H1 (cell line): ENCODE measurements at regions not wholly inside any gene's neighbourhood (a gene's known extent, or its start where the extent isn't known, plus 50 kb on each side); places are given as distances from the start of the nearest gene placed in this dataset.

ENCODE experiments used
- CTCF ChIA-PET: fragments of 300-600 bp; sonication (Branson Sonifier 250); formaldehyde crosslinking; loops from one replicate; lab custom pipeline; 2021; ENCODE audit not compliant: partially characterized antibody; lab: Charles Lee
- POLR2A ChIA-PET: fragments of 300-600 bp; sonication (Branson Sonifier 250); formaldehyde crosslinking; loops from one replicate; lab custom pipeline; 2021; ENCODE audit warnings: inconsistent platforms; ENCODE audit not compliant: partially characterized antibody; lab: Charles Lee
- DNase-seq, 2 experiments: peaks; one replicate each; pipeline versions ENCODE4 v3.0.0 to v3.0.0-alpha.2; 2010 to 2022; ENCODE audit warnings: low spot score in 2 of 2, low read depth in 1 of 2, mixed read lengths in 1 of 2
- FAIRE-seq: peaks from 2 replicates; lab custom pipeline; 2011; peaks lifted over from hg19 to GRCh38; lab: Jason Lieb, UNC
- H2AFZ ChIP-seq: 2 replicates; pipeline ENCODE4 v1.8.1; 2012; ENCODE audit warnings: low read length, inconsistent platforms
- H2AK5ac ChIP-seq: 2 replicates; pipeline ENCODE4 v1.6.1; 2013; ENCODE audit warnings: low read depth, low read length
- H2BK120ac ChIP-seq: replicated peaks from 2 replicates; pipeline ENCODE3; 2013; ENCODE audit warnings: low read depth, low read length, inconsistent platforms
- H2BK12ac ChIP-seq: 2 replicates; pipeline ENCODE4 v1.6.1; 2013; ENCODE audit warnings: low read depth, low read length
- H2BK15ac ChIP-seq: 2 replicates; pipeline ENCODE4 v1.6.1; 2013; ENCODE audit warnings: low read length
- H2BK20ac ChIP-seq: 2 replicates; pipeline ENCODE4 v1.6.1; 2013; ENCODE audit warnings: low read length
- H2BK5ac ChIP-seq: 2 replicates; pipeline ENCODE4 v1.6.1; 2013; ENCODE audit warnings: low read depth, low read length
- H3K14ac ChIP-seq: 2 replicates; pipeline ENCODE4 v1.6.1; 2013; ENCODE audit warnings: inconsistent platforms; ENCODE audit not compliant: insufficient read length
- H3K18ac ChIP-seq: 2 replicates; pipeline ENCODE4 v1.6.1; 2013; ENCODE audit warnings: low read length; ENCODE audit errors: extremely low read depth
- H3K23ac ChIP-seq: 2 replicates; pipeline ENCODE4 v1.6.1; 2013; ENCODE audit warnings: inconsistent platforms; ENCODE audit not compliant: insufficient read length
- H3K23me2 ChIP-seq: 2 replicates; pipeline ENCODE4 v1.6.1; 2013; ENCODE audit warnings: low read depth, low read length
- H3K27ac ChIP-seq: 2 replicates; pipeline ENCODE4 v1.6.1; 2011; ENCODE audit warnings: low read depth, low read length, inconsistent platforms
- H3K27me3 ChIP-seq, 4 experiments: replicated peaks in 1 of 4; 1 replicate in 1 of 4; 2 replicates in 3 of 4; pipeline versions ENCODE4 v1.6.1 to v1.8.1; 2011 to 2013; ENCODE audit warnings: low read length in 3 of 4, mild to moderate bottlenecking in 3 of 4, inconsistent platforms in 2 of 4, mixed read lengths in 2 of 4, moderate library complexity in 1 of 4; ENCODE audit not compliant: control insufficient read depth in 3 of 4, insufficient read depth in 3 of 4; ENCODE audit errors: extremely low read depth in 1 of 4
- H3K36me3 ChIP-seq, 4 experiments: 2 replicates each; pipeline versions ENCODE4 v1.6.1 to v1.8.1; 2011 to 2013; ENCODE audit warnings: mild to moderate bottlenecking in 4 of 4, low read length in 3 of 4, moderate library complexity in 2 of 4, control low read depth in 1 of 4, inconsistent platforms in 1 of 4; ENCODE audit not compliant: insufficient read depth in 4 of 4, control insufficient read depth in 2 of 4
- H3K4ac ChIP-seq: replicated peaks from 2 replicates; pipeline ENCODE3; 2013; ENCODE audit warnings: low read length, low read depth, mixed read lengths, inconsistent platforms; ENCODE audit not compliant: insufficient read length
- H3K4me1 ChIP-seq, 4 experiments: replicated peaks in 1 of 4; 1 replicate in 1 of 4; 2 replicates in 3 of 4; pipeline versions ENCODE4 v1.6.1 to v1.8.1; 2011 to 2013; ENCODE audit warnings: low read length in 3 of 4, inconsistent platforms in 2 of 4, mixed read lengths in 1 of 4; ENCODE audit not compliant: insufficient read depth in 4 of 4, control insufficient read depth in 3 of 4
- H3K4me2 ChIP-seq, 2 experiments: 2 replicates each; pipeline versions ENCODE4 v1.6.1 to v1.8.1; 2011 to 2013; ENCODE audit warnings: low read depth in 2 of 2, low read length in 2 of 2, control low read depth in 1 of 2, inconsistent platforms in 1 of 2, mild to moderate bottlenecking in 1 of 2; ENCODE audit not compliant: insufficient read depth in 1 of 2
- H3K4me3 ChIP-seq, 4 experiments: fragments of 200-600, 300-600 bp in 1 of 4; sonication (generic), shearing (Covaris generic), sonication (Bioruptor Twin) in 1 of 4; 2 replicates each; pipeline versions ENCODE4 v1.5.1 to v1.8.1; 2011 to 2016; ENCODE audit warnings: low read length in 4 of 4, low read depth in 3 of 4, control low read depth in 2 of 4, inconsistent platforms in 2 of 4, mild to moderate bottlenecking in 2 of 4, mixed read lengths in 1 of 4, moderate library complexity in 1 of 4; ENCODE audit not compliant: insufficient read depth in 2 of 4; ENCODE audit errors: extremely low read depth in 1 of 4
- H3K56ac ChIP-seq: replicated peaks from 2 replicates; pipeline ENCODE3; 2013; ENCODE audit warnings: low read depth, mild to moderate bottlenecking, mixed read lengths, low read length, inconsistent platforms; ENCODE audit not compliant: insufficient read length
- H3K79me1 ChIP-seq: 2 replicates; pipeline ENCODE4 v1.6.1; 2013; ENCODE audit warnings: low read depth, low read length, control low read depth
- H3K79me2 ChIP-seq, 2 experiments: 2 replicates each; pipeline versions ENCODE4 v1.6.1 to v1.8.1; 2012 to 2013; ENCODE audit warnings: low read length in 2 of 2, mild to moderate bottlenecking in 2 of 2, inconsistent platforms in 1 of 2; ENCODE audit not compliant: insufficient read depth in 2 of 2, control insufficient read depth in 1 of 2
- H3K9ac ChIP-seq, 4 experiments: replicated peaks in 1 of 4; 1 replicate in 1 of 4; 2 replicates in 3 of 4; pipeline versions ENCODE4 v1.6.1 to v1.8.1; 2011 to 2013; ENCODE audit warnings: low read depth in 3 of 4, low read length in 3 of 4, control low read depth in 2 of 4, mild to moderate bottlenecking in 2 of 4, moderate library complexity in 2 of 4, inconsistent platforms in 1 of 4; ENCODE audit errors: extremely low read depth in 1 of 4
- H3K9me3 ChIP-seq, 2 experiments: 2 replicates each; pipeline versions ENCODE4 v1.6.1 to v1.8.1; 2012 to 2013; ENCODE audit warnings: mild to moderate bottlenecking in 2 of 2, moderate library complexity in 2 of 2, control low read depth in 1 of 2, inconsistent platforms in 1 of 2, low read depth in 1 of 2, low read length in 1 of 2, mixed read lengths in 1 of 2; ENCODE audit not compliant: insufficient read depth in 2 of 2
- H4K20me1 ChIP-seq, 2 experiments: replicated peaks in 1 of 2; 2 replicates each; pipeline versions ENCODE3 to v1.8.1; 2011 to 2013; ENCODE audit warnings: inconsistent platforms in 2 of 2, low read length in 2 of 2, mild to moderate bottlenecking in 1 of 2; ENCODE audit not compliant: insufficient read depth in 2 of 2, control insufficient read depth in 1 of 2
- H4K5ac ChIP-seq: 2 replicates; pipeline ENCODE4 v1.6.1; 2013; ENCODE audit warnings: low read length, low read depth, mixed read lengths, inconsistent platforms; ENCODE audit not compliant: insufficient read length
- H4K8ac ChIP-seq: 2 replicates; pipeline ENCODE4 v1.8.0; 2013; ENCODE audit warnings: mild to moderate bottlenecking, moderate library complexity, low read length, inconsistent platforms; ENCODE audit not compliant: insufficient read depth; ENCODE audit errors: extremely low read depth
- H4K91ac ChIP-seq: replicated peaks from 2 replicates; pipeline ENCODE3; 2013; ENCODE audit warnings: low read length, mixed read lengths, inconsistent platforms; ENCODE audit not compliant: insufficient read length
- CHD2 ChIP-seq: IDR thresholded peaks from 2 replicates; pipeline ENCODE4 v1.6.1; 2012; ENCODE audit warnings: low read length, improper control_type of control experiment
- RAD21 ChIP-seq, 2 experiments: IDR thresholded peaks in 1 of 2; conservative IDR thresholded peaks in 1 of 2; 2 replicates each; pipeline ENCODE4 v1.6.1; 2011; ENCODE audit warnings: low read depth in 2 of 2, low read length in 2 of 2, improper control_type of control experiment in 1 of 2, inconsistent platforms in 1 of 2, mild to moderate bottlenecking in 1 of 2, moderate library complexity in 1 of 2
- RNF2 ChIP-seq: fragments of 200-900, 300-1000 bp; sonication (generic); IDR thresholded peaks from 2 replicates; pipeline ENCODE4 v1.7.1; 2016; ENCODE audit warnings: borderline replicate concordance, low read depth, mild to moderate bottlenecking, antibody characterized with exemption, low read length; ENCODE audit not compliant: poor library complexity, severe bottlenecking; ENCODE audit errors: missing control alignments
- TBP ChIP-seq: IDR thresholded peaks from 2 replicates; pipeline ENCODE4 v1.6.1; 2011; ENCODE audit warnings: low read depth, low read length, improper control_type of control experiment
- YY1 ChIP-seq: IDR thresholded peaks from 2 replicates; pipeline ENCODE4 v1.6.1; 2011; ENCODE audit warnings: low read depth, mild to moderate bottlenecking, low read length
- WGBS, 2 experiments: shearing (Covaris generic) in 1 of 2; methylation state at CpG; one replicate each; pipeline versions ENCODE4 v1.1.6 to v1.1.7; 2013 to 2015; ENCODE audit warnings: low lambda C conversion rate in 2 of 2, mixed read lengths in 2 of 2, inconsistent platforms in 1 of 2, low coverage in 1 of 2, missing lambda C conversion rate in 1 of 2; ENCODE audit not compliant: insufficient replicate concordance in 2 of 2, insufficient coverage in 1 of 2, insufficient read length in 1 of 2; ENCODE audit errors: extremely low coverage in 1 of 2, missing lambda C conversion rate in 1 of 2; 5-methylcytosine and 5-hydroxymethylcytosine counted together
- TF ChIP-seq, protein P1 (sequence below), 3 experiments: IDR thresholded peaks; 1 replicate in 2 of 3; 2 replicates in 1 of 3; pipeline versions ENCODE4 v1.5.1 to v1.6.1; 2011; ENCODE audit warnings: low read length in 3 of 3, mild to moderate bottlenecking in 3 of 3, inconsistent platforms in 2 of 3, low read depth in 1 of 3, moderate library complexity in 1 of 3; ENCODE audit not compliant: insufficient read depth in 1 of 3; ENCODE audit errors: control extremely low read depth in 1 of 3
- TF ChIP-seq, protein P2 (sequence below): IDR thresholded peaks from 2 replicates; pipeline ENCODE4 v1.6.1; 2012; ENCODE audit warnings: low read length, inconsistent platforms

DNA sequence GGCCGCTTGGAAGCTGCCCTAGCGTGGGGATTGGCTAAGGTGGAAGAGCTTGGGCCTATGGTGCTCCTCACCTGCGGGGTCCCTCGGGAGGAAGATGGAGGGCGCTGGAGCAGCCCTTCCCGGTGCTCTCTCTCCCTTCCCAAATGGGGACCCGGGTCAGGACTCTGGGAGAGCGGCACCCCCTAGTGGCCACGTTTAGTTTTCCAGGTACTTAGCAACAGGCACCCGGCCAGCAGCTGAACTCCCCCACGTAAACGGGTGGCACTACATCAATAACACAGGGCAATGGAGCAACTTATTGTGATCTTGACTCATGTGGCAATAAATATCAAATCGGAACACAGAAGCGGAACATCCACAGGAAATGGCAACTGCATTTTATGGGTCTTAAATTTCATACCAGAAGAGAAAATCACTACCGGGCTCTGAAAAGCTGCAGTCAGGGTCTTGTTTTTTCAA is 316.6 kb downstream of the AGTPBP1 start:
- Histone ChIP-seq H3K79me1 (no peaks in the 10 kb centered on the region), H2AFZ (peak overlapping the region; percentile 67; the same call in 1 of the 2 replicates), H4K8ac (no peak overlapping the region), H3K9me3 (no peaks in the 10 kb centered on the region; a peak in 1 of 4 replicates), H2BK5ac (no peak overlapping the region), H3K9ac (no peak overlapping the region), H3K23me2 (no peaks in the 10 kb centered on the region), H3K36me3 (no peaks in the 10 kb centered on the region), H4K5ac (no peak overlapping the region), H3K18ac (no peak overlapping the region; the same call in 1 of the 2 replicates), H3K56ac (no peak overlapping the region), H4K20me1 (no peaks in the 10 kb centered on the region), H3K27me3 (no peaks in the 10 kb centered on the region), H2BK120ac (no peak overlapping the region), H3K4ac (no peak overlapping the region), H2BK12ac (no peak overlapping the region), H3K14ac (no peak overlapping the region), H2BK15ac (0 out of 2 replicates have a peak overlapping the region, but pooled peaks have one; percentile 81), H3K4me1 (peaks cover 0 to 4% (median under 1%) of the 10 kb centered on the region in 4 experiments; a peak in 2 of 7 replicates), H2AK5ac (no peak overlapping the region), H3K4me2 (no peak overlapping the region), H2BK20ac (no peak overlapping the region), H3K27ac (no peak overlapping the region), H3K23ac (no peak overlapping the region), H4K91ac (no peak overlapping the region), H3K4me3 (no peak overlapping the region), H3K79me2 (no peaks in the 10 kb centered on the region)
- peak; percentile 55 for FAIRE-seq
- peak; percentile 74 to 98 for DNase-seq
- POLR2A ChIA-PET, result no interaction called here
- CTCF ChIA-PET, result interaction anchor here (0.6 to 6.8 kb wide), 48 partner anchors 9 to 1030 kb away, joined by 3 to 52 read pairs (median 3); no protein-coding TSS in a partner anchor
- WGBS, 2 experiments, result 26% methylated on average over 15 of the region's 15 CpGs; no CpG with 5 or more reads in 1 of the 2 experiments
- no peak for TF ChIP-seq TBP
- TF ChIP-seq YY1, result peak; percentile 87
- TF ChIP-seq, protein P1, sequence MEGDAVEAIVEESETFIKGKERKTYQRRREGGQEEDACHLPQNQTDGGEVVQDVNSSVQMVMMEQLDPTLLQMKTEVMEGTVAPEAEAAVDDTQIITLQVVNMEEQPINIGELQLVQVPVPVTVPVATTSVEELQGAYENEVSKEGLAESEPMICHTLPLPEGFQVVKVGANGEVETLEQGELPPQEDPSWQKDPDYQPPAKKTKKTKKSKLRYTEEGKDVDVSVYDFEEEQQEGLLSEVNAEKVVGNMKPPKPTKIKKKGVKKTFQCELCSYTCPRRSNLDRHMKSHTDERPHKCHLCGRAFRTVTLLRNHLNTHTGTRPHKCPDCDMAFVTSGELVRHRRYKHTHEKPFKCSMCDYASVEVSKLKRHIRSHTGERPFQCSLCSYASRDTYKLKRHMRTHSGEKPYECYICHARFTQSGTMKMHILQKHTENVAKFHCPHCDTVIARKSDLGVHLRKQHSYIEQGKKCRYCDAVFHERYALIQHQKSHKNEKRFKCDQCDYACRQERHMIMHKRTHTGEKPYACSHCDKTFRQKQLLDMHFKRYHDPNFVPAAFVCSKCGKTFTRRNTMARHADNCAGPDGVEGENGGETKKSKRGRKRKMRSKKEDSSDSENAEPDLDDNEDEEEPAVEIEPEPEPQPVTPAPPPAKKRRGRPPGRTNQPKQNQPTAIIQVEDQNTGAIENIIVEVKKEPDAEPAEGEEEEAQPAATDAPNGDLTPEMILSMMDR (IDR thresholded peaks at IDR 0.05; ENCODE audit: control extremely low read depth in 1 of 3, insufficient read depth in 1 of 3, low read depth in 1 of 3, low read length in 3 of 3), result peak; percentile 65 to 93 (median 78)
- no peak for TF ChIP-seq RNF2
- TF ChIP-seq RAD21 (IDR thresholded peaks at IDR 0.05 in 1 of 2, conservative IDR thresholded peaks at IDR 0.05 in 1 of 2; ENCODE audit: low read depth in 2 of 2, low read length in 2 of 2), result peak; percentile 94 to 96
- no peak for TF ChIP-seq CHD2
- TF ChIP-seq, protein P2, sequence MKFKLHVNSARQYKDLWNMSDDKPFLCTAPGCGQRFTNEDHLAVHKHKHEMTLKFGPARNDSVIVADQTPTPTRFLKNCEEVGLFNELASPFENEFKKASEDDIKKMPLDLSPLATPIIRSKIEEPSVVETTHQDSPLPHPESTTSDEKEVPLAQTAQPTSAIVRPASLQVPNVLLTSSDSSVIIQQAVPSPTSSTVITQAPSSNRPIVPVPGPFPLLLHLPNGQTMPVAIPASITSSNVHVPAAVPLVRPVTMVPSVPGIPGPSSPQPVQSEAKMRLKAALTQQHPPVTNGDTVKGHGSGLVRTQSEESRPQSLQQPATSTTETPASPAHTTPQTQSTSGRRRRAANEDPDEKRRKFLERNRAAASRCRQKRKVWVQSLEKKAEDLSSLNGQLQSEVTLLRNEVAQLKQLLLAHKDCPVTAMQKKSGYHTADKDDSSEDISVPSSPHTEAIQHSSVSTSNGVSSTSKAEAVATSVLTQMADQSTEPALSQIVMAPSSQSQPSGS, result 0 out of 2 replicates have a peak, but pooled peaks have one; percentile 33
